ENCODE measurements at regions not wholly inside any gene's neighbourhood (a gene's known extent, or its start where the extent isn't known, plus 50 kb on each side); places are given as distances from the start of the nearest gene placed in this dataset.
"Not testable (repeated sequence)": the region's sequence is repeated elsewhere in the genome, so short reads cannot be mapped to it uniquely, and the experiment has no call there.

GRCh38 chr15:70367913-70368705 lies 270.4 kb upstream of the TLE3 start:
- WGBS, 2 donors: 82 to 83% methylated on average over 14 of the region's 14 CpGs
- not testable (repeated sequence) for H3K27ac ChIP-seq (ENCODE audit: low read depth in 2 of 2, low read length in 1 of 2)

DNA sequence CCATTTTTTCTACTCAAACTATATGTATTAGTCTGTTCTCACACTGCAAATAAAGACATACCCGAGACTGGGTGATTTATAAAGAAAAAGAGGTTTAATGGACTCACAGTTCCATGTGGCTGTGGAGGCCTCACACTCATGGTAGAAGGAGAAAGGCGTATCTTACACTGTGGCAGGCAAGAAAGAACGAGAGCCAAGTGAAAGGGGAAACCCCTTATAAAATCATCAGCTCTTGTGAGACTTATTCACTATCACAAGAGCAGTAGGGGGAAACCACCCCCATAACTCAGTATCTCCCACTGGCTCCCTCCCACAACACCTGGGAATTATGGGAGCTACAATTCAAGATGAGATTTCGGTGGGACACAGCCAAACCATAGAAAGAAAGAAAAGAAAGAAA lies 266.3 kb upstream of the TLE3 start:
- not testable (repeated sequence) for H3K9me3 ChIP-seq (ENCODE audit: control insufficient read depth in 2 of 2, insufficient read depth in 1 of 2, low read depth in 1 of 2, low read length in 1 of 2); H3K27me3 ChIP-seq (ENCODE audit: control insufficient read depth in 1 of 2, insufficient read depth in 2 of 2, low read length in 2 of 2); H3K4me1 ChIP-seq (ENCODE audit: control insufficient read depth in 2 of 2, insufficient read depth in 2 of 2, low read length in 1 of 2); H3K4me3 ChIP-seq (ENCODE audit: low read depth in 1 of 2, low read length in 2 of 2); H3K27ac ChIP-seq (ENCODE audit: low read depth in 2 of 2, low read length in 1 of 2); H3K36me3 ChIP-seq (ENCODE audit: control insufficient read depth in 2 of 2, insufficient read depth in 2 of 2, low read length in 1 of 2)
- 76 to 83% methylated on average over 4 of the region's 4 CpGs for WGBS, 2 donors

More at GRCh38 chr15:70367913-70368705, 270.4 kb upstream of the TLE3 start:
- H3K4me3 ChIP-seq (ENCODE audit: low read depth in 1 of 2, low read length in 2 of 2); H3K4me1 ChIP-seq (ENCODE audit: control insufficient read depth in 2 of 2, insufficient read depth in 2 of 2, low read length in 1 of 2); H3K36me3 ChIP-seq (ENCODE audit: control insufficient read depth in 2 of 2, insufficient read depth in 2 of 2, low read length in 1 of 2); H3K27me3 ChIP-seq (ENCODE audit: control insufficient read depth in 1 of 2, insufficient read depth in 2 of 2, low read length in 2 of 2); H3K9me3 ChIP-seq (ENCODE audit: control insufficient read depth in 2 of 2, insufficient read depth in 1 of 2, low read depth in 1 of 2, low read length in 1 of 2): not testable (repeated sequence)

DNA sequence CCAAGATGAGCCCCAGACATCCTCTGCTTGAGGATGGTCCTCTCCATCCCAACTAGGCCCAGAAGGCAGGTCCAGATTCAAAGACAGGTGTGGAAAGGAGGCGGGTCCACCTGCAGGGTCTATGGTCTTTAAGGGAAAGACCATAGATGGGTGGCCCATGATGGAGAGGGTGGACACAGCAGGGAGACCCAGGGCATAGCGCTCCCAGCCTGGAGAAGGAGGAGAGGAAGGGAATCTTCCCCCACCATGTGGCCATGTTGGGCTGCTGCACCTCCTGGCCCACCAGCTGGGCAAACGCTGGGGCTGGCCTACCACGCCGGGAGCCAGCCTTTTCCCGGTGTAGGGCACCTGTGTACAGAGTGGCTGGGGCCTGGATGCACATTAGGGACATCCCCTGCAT lies 265.2 kb upstream of the TLE3 start:
- 42 to 55% methylated on average over 6 of the region's 6 CpGs for WGBS, 2 donors
- Histone ChIP-seq H3K27me3 (ENCODE audit: control insufficient read depth in 1 of 2, insufficient read depth in 2 of 2, low read length in 2 of 2) (no peaks in the 10 kb centered on the region), H3K9me3 (ENCODE audit: control insufficient read depth in 2 of 2, insufficient read depth in 1 of 2, low read depth in 1 of 2, low read length in 1 of 2) (no peaks in the 10 kb centered on the region), H3K27ac (ENCODE audit: low read depth in 2 of 2, low read length in 1 of 2) (no peak overlapping the region), H3K36me3 (ENCODE audit: control insufficient read depth in 2 of 2, insufficient read depth in 2 of 2, low read length in 1 of 2) (no peaks in the 10 kb centered on the region), H3K4me3 (ENCODE audit: low read depth in 1 of 2, low read length in 2 of 2) (no peak overlapping the region), H3K4me1 (ENCODE audit: control insufficient read depth in 2 of 2, insufficient read depth in 2 of 2, low read length in 1 of 2) (no peaks in the 10 kb centered on the region)

DNA sequence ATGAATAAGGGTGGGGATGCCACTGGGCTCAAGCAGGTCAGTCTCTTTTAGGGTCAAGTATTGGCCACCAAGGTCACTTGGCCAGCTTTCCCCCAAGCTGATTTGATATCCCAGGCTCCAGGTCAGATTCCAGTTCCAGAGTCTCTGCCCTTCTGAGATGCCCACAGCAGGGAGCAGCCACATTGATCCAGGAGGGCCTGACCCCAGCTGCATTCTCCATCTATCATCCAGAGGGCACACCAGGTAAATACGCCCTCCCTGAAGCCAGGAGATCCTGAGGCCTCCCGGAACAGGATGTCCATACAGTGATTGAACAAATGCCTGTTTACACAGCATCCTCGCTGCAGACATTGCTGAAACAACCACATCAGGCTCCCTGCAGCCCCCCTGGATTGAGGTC lies 264.6 kb upstream of the TLE3 start:
- H3K36me3 ChIP-seq (ENCODE audit: control insufficient read depth in 2 of 2, insufficient read depth in 2 of 2, low read length in 1 of 2): no peaks in the 10 kb centered on the region
- H3K9me3 ChIP-seq (ENCODE audit: control insufficient read depth in 2 of 2, insufficient read depth in 1 of 2, low read depth in 1 of 2, low read length in 1 of 2): no peaks in the 10 kb centered on the region
- H3K27ac ChIP-seq (ENCODE audit: low read depth in 2 of 2, low read length in 1 of 2): no peak overlapping the region
- no peak overlapping the region for H3K4me3 ChIP-seq (ENCODE audit: low read depth in 1 of 2, low read length in 2 of 2)
- no peaks in the 10 kb centered on the region for H3K27me3 ChIP-seq (ENCODE audit: control insufficient read depth in 1 of 2, insufficient read depth in 2 of 2, low read length in 2 of 2)
- WGBS, 2 donors: 92 to 95% methylated on average over 3 of the region's 3 CpGs
- no peaks in the 10 kb centered on the region for H3K4me1 ChIP-seq (ENCODE audit: control insufficient read depth in 2 of 2, insufficient read depth in 2 of 2, low read length in 1 of 2)

- Histone ChIP-seq H3K4me3 (ENCODE audit: low read depth in 1 of 2, low read length in 2 of 2) (no peak overlapping the region), H3K27ac (ENCODE audit: low read depth in 2 of 2, low read length in 1 of 2) (no peak overlapping the region), H3K4me1 (ENCODE audit: control insufficient read depth in 2 of 2, insufficient read depth in 2 of 2, low read length in 1 of 2) (no peaks in the 10 kb centered on the region), H3K36me3 (ENCODE audit: control insufficient read depth in 2 of 2, insufficient read depth in 2 of 2, low read length in 1 of 2) (no peaks in the 10 kb centered on the region), H3K9me3 (ENCODE audit: control insufficient read depth in 2 of 2, insufficient read depth in 1 of 2, low read depth in 1 of 2, low read length in 1 of 2) (no peaks in the 10 kb centered on the region), H3K27me3 (ENCODE audit: control insufficient read depth in 1 of 2, insufficient read depth in 2 of 2, low read length in 2 of 2) (no peaks in the 10 kb centered on the region)
- 94 to 96% methylated on average over 11 of the region's 11 CpGs for whole genome bisulfite sequencing, 2 donors
Observed at GRCh38 chr15:70361891-70362290, 264.2 kb upstream of the TLE3 start.

GRCh38 chr15:70361106-70361505 lies 263.4 kb upstream of the TLE3 start:
- Histone ChIP-seq H3K27me3 (ENCODE audit: control insufficient read depth in 1 of 2, insufficient read depth in 2 of 2, low read length in 2 of 2) (no peaks in the 10 kb centered on the region), H3K36me3 (ENCODE audit: control insufficient read depth in 2 of 2, insufficient read depth in 2 of 2, low read length in 1 of 2) (no peaks in the 10 kb centered on the region), H3K4me1 (ENCODE audit: control insufficient read depth in 2 of 2, insufficient read depth in 2 of 2, low read length in 1 of 2) (no peaks in the 10 kb centered on the region), H3K9me3 (ENCODE audit: control insufficient read depth in 2 of 2, insufficient read depth in 1 of 2, low read depth in 1 of 2, low read length in 1 of 2) (no peaks in the 10 kb centered on the region), H3K4me3 (ENCODE audit: low read depth in 1 of 2, low read length in 2 of 2) (no peak overlapping the region), H3K27ac (ENCODE audit: low read depth in 2 of 2, low read length in 1 of 2) (no peak overlapping the region)
- WGBS, 2 donors: 93 to 95% methylated on average over 2 of the region's 2 CpGs

DNA sequence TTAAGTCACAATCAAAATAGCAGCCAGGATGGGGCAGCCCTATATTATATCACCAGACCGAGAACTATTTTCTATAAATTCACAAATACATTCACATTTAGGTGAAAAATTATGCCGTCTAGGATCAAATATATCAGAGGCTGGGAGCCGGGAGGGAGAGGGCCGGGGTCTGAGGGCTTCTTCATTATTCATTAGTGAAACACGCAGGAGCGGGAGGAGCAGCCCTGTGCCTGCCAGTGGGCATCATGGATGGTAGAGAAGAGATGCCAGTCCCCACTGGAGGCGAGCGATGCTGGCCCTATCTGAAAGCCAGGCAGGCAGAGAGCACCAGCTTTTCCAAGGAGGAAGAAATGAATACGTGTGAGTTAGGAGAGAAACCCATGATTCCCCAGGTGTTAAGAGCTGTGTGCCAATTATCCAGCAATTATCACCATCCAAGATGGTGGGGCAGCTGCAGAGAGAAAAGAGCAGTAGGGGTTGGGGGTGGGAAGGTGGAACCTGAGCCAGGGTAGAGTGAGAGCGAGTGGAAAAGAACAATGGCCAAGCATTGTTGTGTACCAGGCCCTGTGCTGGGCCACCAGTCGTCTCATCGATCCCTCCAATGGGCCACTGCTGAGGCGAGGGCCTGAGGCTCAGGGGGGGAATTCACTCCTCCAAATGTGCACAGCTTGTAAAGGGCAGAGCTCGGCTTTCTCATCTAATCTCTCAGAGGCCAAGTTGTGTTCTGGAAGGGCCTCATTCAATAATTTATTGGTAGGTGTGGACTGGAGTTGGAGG lies 261.3 kb upstream of the TLE3 start:
- Histone ChIP-seq H3K4me1 (ENCODE audit: control insufficient read depth in 2 of 2, insufficient read depth in 2 of 2, low read length in 1 of 2) (no peaks in the 10 kb centered on the region), H3K4me3 (ENCODE audit: low read depth in 1 of 2, low read length in 2 of 2) (no peak overlapping the region), H3K36me3 (ENCODE audit: control insufficient read depth in 2 of 2, insufficient read depth in 2 of 2, low read length in 1 of 2) (no peaks in the 10 kb centered on the region), H3K27ac (ENCODE audit: low read depth in 2 of 2, low read length in 1 of 2) (no peak overlapping the region), H3K9me3 (ENCODE audit: control insufficient read depth in 2 of 2, insufficient read depth in 1 of 2, low read depth in 1 of 2, low read length in 1 of 2) (no peaks in the 10 kb centered on the region), H3K27me3 (ENCODE audit: control insufficient read depth in 1 of 2, insufficient read depth in 2 of 2, low read length in 2 of 2) (no peaks in the 10 kb centered on the region)
- 96% methylated on average over 14 of the region's 14 CpGs for WGBS, 2 donors

- Histone ChIP-seq H3K27ac (ENCODE audit: low read depth in 2 of 2, low read length in 1 of 2) (no peak overlapping the region), H3K27me3 (ENCODE audit: control insufficient read depth in 1 of 2, insufficient read depth in 2 of 2, low read length in 2 of 2) (no peaks in the 10 kb centered on the region), H3K36me3 (ENCODE audit: control insufficient read depth in 2 of 2, insufficient read depth in 2 of 2, low read length in 1 of 2) (no peaks in the 10 kb centered on the region), H3K9me3 (ENCODE audit: control insufficient read depth in 2 of 2, insufficient read depth in 1 of 2, low read depth in 1 of 2, low read length in 1 of 2) (no peaks in the 10 kb centered on the region), H3K4me1 (ENCODE audit: control insufficient read depth in 2 of 2, insufficient read depth in 2 of 2, low read length in 1 of 2) (no peaks in the 10 kb centered on the region), H3K4me3 (ENCODE audit: low read depth in 1 of 2, low read length in 2 of 2) (no peak overlapping the region)
- WGBS, 2 donors: 93 to 96% methylated on average over 11 of the region's 11 CpGs
Observed at GRCh38 chr15:70358011-70358819, 260.5 kb upstream of the TLE3 start.

GRCh38 chr15:70357453-70357852 lies 259.7 kb upstream of the TLE3 start:
- no peaks in the 10 kb centered on the region for H3K27me3 ChIP-seq (ENCODE audit: control insufficient read depth in 1 of 2, insufficient read depth in 2 of 2, low read length in 2 of 2)
- WGBS, 2 donors: 87 to 94% methylated on average over 8 of the region's 8 CpGs
- no peaks in the 10 kb centered on the region for H3K4me1 ChIP-seq (ENCODE audit: control insufficient read depth in 2 of 2, insufficient read depth in 2 of 2, low read length in 1 of 2)
- no peak overlapping the region for H3K27ac ChIP-seq (ENCODE audit: low read depth in 2 of 2, low read length in 1 of 2)
- no peaks in the 10 kb centered on the region for H3K9me3 ChIP-seq (ENCODE audit: control insufficient read depth in 2 of 2, insufficient read depth in 1 of 2, low read depth in 1 of 2, low read length in 1 of 2)
- H3K36me3 ChIP-seq (ENCODE audit: control insufficient read depth in 2 of 2, insufficient read depth in 2 of 2, low read length in 1 of 2): no peaks in the 10 kb centered on the region
- no peak overlapping the region for H3K4me3 ChIP-seq (ENCODE audit: low read depth in 1 of 2, low read length in 2 of 2)

All from esophagus (tissue), 2 donors.